Fibroblast of skin of abdomen (primary cell): ENCODE measurements at regions not wholly inside any gene's neighbourhood (a gene's known extent, or its start where the extent isn't known, plus 50 kb on each side); places are given as distances from the start of the nearest gene placed in this dataset.
"Not testable (repeated sequence)": the region's sequence is repeated elsewhere in the genome, so short reads cannot be mapped to it uniquely, and the experiment has no call there.

Experiments used
- DNase-seq: peaks from one replicate; pipeline ENCODE4 v3.0.0-alpha.2; 2013

GRCh38 chr9:19651681-19652080 is 137.2 kb downstream of the SLC24A2 start:
- DNase-seq: no peak

- DNase-seq: no peak
These were observed 138.5 kb downstream of the SLC24A2 start for GRCh38 chr9:19650312-19650711.

- DNase-seq: no peak
These were observed 139.3 kb downstream of the SLC24A2 start for GRCh38 chr9:19649336-19650041.

GRCh38 chr9:19648672-19649071 is 140.2 kb downstream of the SLC24A2 start:
- no peak for DNase-seq

- no peak for DNase-seq
These were observed 145.0 kb downstream of the SLC24A2 start for GRCh38 chr9:19643875-19644274.

GRCh38 chr9:19642256-19642655 is 146.6 kb downstream of the SLC24A2 start:
- DNase-seq: no peak

- no peak for DNase-seq
These were observed 147.8 kb downstream of the SLC24A2 start for GRCh38 chr9:19641046-19641445.

GRCh38 chr9:19640014-19640413 is 148.8 kb downstream of the SLC24A2 start:
- DNase-seq: no peak

- DNase-seq: no peak
These were observed 151.8 kb downstream of the SLC24A2 start for GRCh38 chr9:19637084-19637483.

- no peak for DNase-seq
These were observed 154.0 kb downstream of the SLC24A2 start for GRCh38 chr9:19634881-19635280.

GRCh38 chr9:19631181-19631580 is 157.7 kb downstream of the SLC24A2 start:
- DNase-seq: no peak

GRCh38 chr9:19630760-19631159 is 158.1 kb downstream of the SLC24A2 start:
- DNase-seq: no peak

- no peak for DNase-seq
These were observed 159.3 kb downstream of the SLC24A2 start for GRCh38 chr9:19629488-19629887.

- not testable (repeated sequence) for DNase-seq
These were observed 163.4 kb downstream of the SLC24A2 start for GRCh38 chr9:19625426-19625825.

- DNase-seq: no peak
These were observed 164.3 kb downstream of the SLC24A2 start for GRCh38 chr9:19624519-19624918.

GRCh38 chr9:19623941-19624340 is 164.9 kb downstream of the SLC24A2 start:
- DNase-seq: no peak

GRCh38 chr9:19620326-19620725 is 168.5 kb downstream of the SLC24A2 start:
- no peak for DNase-seq

- no peak for DNase-seq
These were observed 169.6 kb downstream of the SLC24A2 start for GRCh38 chr9:19619221-19619620.

- DNase-seq: no peak
These were observed 170.0 kb downstream of the SLC24A2 start for GRCh38 chr9:19618816-19619215.

GRCh38 chr9:19615036-19615624 is 173.7 kb downstream of the SLC24A2 start:
- no peak for DNase-seq

GRCh38 chr9:19614294-19614693 is 174.5 kb downstream of the SLC24A2 start:
- no peak for DNase-seq

GRCh38 chr9:19600538-19600937 is 188.3 kb downstream of the SLC24A2 start:
- DNase-seq: no peak

- no peak for DNase-seq
These were observed 189.9 kb downstream of the ACER2 start for GRCh38 chr9:19598722-19599121.

- no peak for DNase-seq
These were observed 188.4 kb downstream of the ACER2 start for GRCh38 chr9:19597176-19597575.

GRCh38 chr9:19595003-19595402 is 186.2 kb downstream of the ACER2 start:
- no peak for DNase-seq
